Activated B cell treated with CpG ODN at 0.5 μM for 24 hours (primary cell): ENCODE measurements at regions not wholly inside any gene's neighbourhood (a gene's known extent, or its start where the extent isn't known, plus 50 kb on each side); places are given as distances from the start of the nearest gene placed in this dataset.

Source experiments
- ATAC-seq: fragments of 200-7000 bp; cut with Tn5 transposase; one replicate; pipeline ENCODE4 v1.10.0; 2021; ENCODE audit warnings: low read depth, mild to moderate bottlenecking, moderate library complexity
- CTCF ChIA-PET: fragments of 350-600 bp; sonication (Branson Sonifier 250); formaldehyde crosslinking; loops from one replicate; lab custom pipeline; 2021; ENCODE audit warnings: antibody characterized with exemption; lab: Charles Lee
- POLR2A ChIA-PET: fragments of 350-600 bp; sonication (Branson Sonifier 250); formaldehyde crosslinking; loops from one replicate; lab custom pipeline; 2021; ENCODE audit warnings: antibody characterized with exemption; lab: Charles Lee
- DNase-seq: peaks from one replicate; pipeline ENCODE4 v3.0.0; 2022
- H3K27ac Mint-ChIP-seq: one replicate; pipeline ENCODE4 v1.8.0; 2020; ENCODE audit warnings: mixed read lengths
- H3K27me3 Mint-ChIP-seq: one replicate; pipeline ENCODE4 v1.8.0; 2021; ENCODE audit warnings: mixed read lengths
- H3K36me3 Mint-ChIP-seq: one replicate; pipeline ENCODE4 v1.8.0; 2021; ENCODE audit warnings: low read depth, mixed read lengths
- H3K4me1 Mint-ChIP-seq: one replicate; pipeline ENCODE4 v1.8.0; 2021; ENCODE audit warnings: mixed read lengths
- H3K4me3 Mint-ChIP-seq: one replicate; pipeline ENCODE4 v1.8.0; 2020; ENCODE audit warnings: mild to moderate bottlenecking, mixed read lengths
- H3K9me3 Mint-ChIP-seq: one replicate; pipeline ENCODE4 v1.8.0; 2020; ENCODE audit warnings: mixed read lengths
- CTCF ChIP-seq: fragments of 200-600 bp; IDR thresholded peaks from one replicate; pipeline ENCODE4 v1.8.0; 2022; ENCODE audit warnings: antibody characterized with exemption, mild to moderate bottlenecking
- intact Hi-C: fragments of 100-400 bp; cut with micrococcal nuclease; formaldehyde crosslinking; loops from one replicate; pipeline ENCODE4 v1.15.1; 2024

- ChIA-PET CTCF (no interaction called here), POLR2A (interaction anchor here (0.6 kb wide), 1 partner anchor 12 kb away, joined by 3 read pairs; no protein-coding TSS in a partner anchor)
- no peaks in the 10 kb centered on the region for H3K36me3 Mint-ChIP-seq
- ATAC-seq = no peak
- no peak for TF ChIP-seq CTCF
- no peaks in the 10 kb centered on the region for H3K4me1 Mint-ChIP-seq
- H3K27me3 Mint-ChIP-seq = no peaks in the 10 kb centered on the region
- DNase-seq = no peak
- no peak overlapping the region for H3K27ac Mint-ChIP-seq
- H3K9me3 Mint-ChIP-seq = peaks cover 6% of the 10 kb centered on the region
- intact Hi-C loops = no loop called here
- H3K4me3 Mint-ChIP-seq = no peak overlapping the region
Observed at GRCh38 chr7:33832271-33832721, 73.0 kb upstream of the BMPER start.

GRCh38 chr7:33836797-33837355 is 68.5 kb upstream of the BMPER start:
- no peak for TF ChIP-seq CTCF
- POLR2A ChIA-PET = no interaction called here
- intact Hi-C loops = no loop called here
- no peaks in the 10 kb centered on the region for H3K36me3 Mint-ChIP-seq
- no peak overlapping the region for H3K4me3 Mint-ChIP-seq
- peaks cover 6% of the 10 kb centered on the region for H3K9me3 Mint-ChIP-seq
- ATAC-seq = no peak
- CTCF ChIA-PET = no interaction called here
- no peaks in the 10 kb centered on the region for H3K27me3 Mint-ChIP-seq
- no peak overlapping the region for H3K27ac Mint-ChIP-seq
- no peak for DNase-seq
- no peaks in the 10 kb centered on the region for H3K4me1 Mint-ChIP-seq

GRCh38 chr7:33837356-33837851 is 67.9 kb upstream of the BMPER start:
- CTCF ChIA-PET = no interaction called here

GRCh38 chr7:33841031-33841430 is 64.3 kb upstream of the BMPER start:
- ChIA-PET POLR2A (no interaction called here), CTCF (no interaction called here)
- H3K27me3 Mint-ChIP-seq = no peaks in the 10 kb centered on the region
- no peaks in the 10 kb centered on the region for H3K36me3 Mint-ChIP-seq
- H3K4me3 Mint-ChIP-seq = no peak overlapping the region
- no peaks in the 10 kb centered on the region for H3K4me1 Mint-ChIP-seq
- DNase-seq (no peak), ATAC-seq (no peak)
- peaks cover 6% of the 10 kb centered on the region for H3K9me3 Mint-ChIP-seq
- intact Hi-C loops = no loop called here
- no peak overlapping the region for H3K27ac Mint-ChIP-seq
- TF ChIP-seq CTCF = no peak

More at GRCh38 chr7:33837356-33837851, 67.9 kb upstream of the BMPER start:
- POLR2A ChIA-PET = no interaction called here
- no peak for TF ChIP-seq CTCF
- no peak overlapping the region for H3K4me3 Mint-ChIP-seq
- H3K27me3 Mint-ChIP-seq = no peaks in the 10 kb centered on the region
- no peak for DNase-seq
- intact Hi-C loops = no loop called here
- peaks cover 6% of the 10 kb centered on the region for H3K9me3 Mint-ChIP-seq
- H3K4me1 Mint-ChIP-seq = no peaks in the 10 kb centered on the region
- ATAC-seq = no peak
- H3K36me3 Mint-ChIP-seq = no peaks in the 10 kb centered on the region
- H3K27ac Mint-ChIP-seq = no peak overlapping the region

- TF ChIP-seq CTCF = no peak
- no peak overlapping the region for H3K27ac Mint-ChIP-seq
- no peaks in the 10 kb centered on the region for H3K4me1 Mint-ChIP-seq
- ChIA-PET CTCF (no interaction called here), POLR2A (no interaction called here)
- H3K36me3 Mint-ChIP-seq = no peaks in the 10 kb centered on the region
- peaks cover 4% of the 10 kb centered on the region for H3K9me3 Mint-ChIP-seq
- no peaks in the 10 kb centered on the region for H3K27me3 Mint-ChIP-seq
- DNase-seq (no peak), ATAC-seq (no peak)
- intact Hi-C loops = no loop called here
- no peak overlapping the region for H3K4me3 Mint-ChIP-seq
Observed at GRCh38 chr7:33841705-33842129, 63.6 kb upstream of the BMPER start.
